Mucosa of descending colon (tissue), 3 donors: ENCODE measurements at regions not wholly inside any gene's neighbourhood (a gene's known extent, or its start where the extent isn't known, plus 50 kb on each side); places are given as distances from the start of the nearest gene placed in this dataset.

Experiments used
- ATAC-seq: fragments of 200-7000 bp; cut with Tn5 transposase; one replicate; pipeline ENCODE4 v1.9.1; 2020; ENCODE audit warnings: mild to moderate bottlenecking, moderate library complexity
- DNase-seq, 3 donors: peaks; one replicate each; pipeline ENCODE4 v3.0.0-alpha.2; 2020
- H3K36me3 ChIP-seq: fragments of 200-600 bp; one replicate; pipeline ENCODE4 v1.8.0; 2021; ENCODE audit warnings: low read depth, mild to moderate bottlenecking
- H3K4me1 ChIP-seq: fragments of 200-600 bp; one replicate; pipeline ENCODE4 v1.8.0; 2021; ENCODE audit warnings: low read depth, mild to moderate bottlenecking
- H3K4me3 ChIP-seq: fragments of 200-600 bp; one replicate; pipeline ENCODE4 v1.8.0; 2021; ENCODE audit warnings: mild to moderate bottlenecking
- H3K9me3 ChIP-seq: fragments of 200-600 bp; one replicate; pipeline ENCODE4 v1.8.0; 2021; ENCODE audit warnings: mild to moderate bottlenecking
- CTCF ChIP-seq: fragments of 200-600 bp; IDR thresholded peaks from one replicate; pipeline ENCODE4 v1.8.0; 2022; ENCODE audit warnings: antibody characterized with exemption, mild to moderate bottlenecking
- intact Hi-C, 2 donors: fragments of 100-400 bp; cut with DNase I in 1 of 2; cut with micrococcal nuclease in 1 of 2; formaldehyde crosslinking; loops; one replicate each; pipeline versions ENCODE4 v1.11.0 to v1.11.1; 2022; cut with DNase I, micrococcal nuclease
- donor health status: DM: no; HTN: no; CAD: no; lungs with moderate emphysema.
- donor health status: DM: no; HTN: no; CAD: no.
- donor health status: DM: no; HTN: yes; CAD: no.

- TF ChIP-seq CTCF: no peak
- intact Hi-C loops: no loop called here
- no peaks in the 10 kb centered on the region for H3K36me3 ChIP-seq
These were observed 551.9 kb upstream of the KIRREL3 start for GRCh38 chr11:127552446-127552845.

DNA sequence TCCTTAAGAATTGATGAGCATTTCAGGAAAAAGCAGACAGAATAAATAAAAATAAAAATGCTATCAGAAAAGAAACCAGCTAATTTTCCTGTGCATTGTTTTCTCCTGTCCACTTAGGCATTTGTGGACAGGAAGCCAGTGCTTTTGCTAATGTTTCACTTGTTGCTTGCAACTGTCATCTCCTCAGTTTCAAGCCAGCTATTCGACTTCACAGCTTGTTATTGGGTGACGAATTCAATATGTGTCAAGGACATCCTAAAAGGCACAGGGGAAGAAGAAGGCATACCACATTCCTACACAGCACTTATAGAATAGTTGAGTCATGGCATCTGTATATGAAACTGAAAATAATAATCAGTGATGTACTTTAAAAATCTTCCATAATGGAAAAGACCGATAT, 530.6 kb upstream of the KIRREL3 start:
- no peaks in the 10 kb centered on the region for H3K9me3 ChIP-seq

More at GRCh38 chr11:127552446-127552845, 551.9 kb upstream of the KIRREL3 start:
- no peak for ATAC-seq
- H3K9me3 ChIP-seq: no peaks in the 10 kb centered on the region
- DNase-seq: no peak
- H3K4me3 ChIP-seq: no peak overlapping the region
- H3K4me1 ChIP-seq: no peaks in the 10 kb centered on the region

GRCh38 chr11:127528297-127528696, 527.7 kb upstream of the KIRREL3 start:
- TF ChIP-seq CTCF: no peak
- intact Hi-C loops: no loop called here
- no peaks in the 10 kb centered on the region for H3K9me3 ChIP-seq
- no peak overlapping the region for H3K4me3 ChIP-seq
- ATAC-seq: no peak
- H3K36me3 ChIP-seq: no peaks in the 10 kb centered on the region
- H3K4me1 ChIP-seq: no peaks in the 10 kb centered on the region
- DNase-seq: no peak

More for the DNA sequence above, 530.6 kb upstream of the KIRREL3 start:
- Histone ChIP-seq H3K4me1 (no peaks in the 10 kb centered on the region), H3K36me3 (no peaks in the 10 kb centered on the region), H3K4me3 (no peak overlapping the region)
- no peak for TF ChIP-seq CTCF
- ATAC-seq (no peak), DNase-seq (no peak)
- intact Hi-C loops: no loop called here

DNA sequence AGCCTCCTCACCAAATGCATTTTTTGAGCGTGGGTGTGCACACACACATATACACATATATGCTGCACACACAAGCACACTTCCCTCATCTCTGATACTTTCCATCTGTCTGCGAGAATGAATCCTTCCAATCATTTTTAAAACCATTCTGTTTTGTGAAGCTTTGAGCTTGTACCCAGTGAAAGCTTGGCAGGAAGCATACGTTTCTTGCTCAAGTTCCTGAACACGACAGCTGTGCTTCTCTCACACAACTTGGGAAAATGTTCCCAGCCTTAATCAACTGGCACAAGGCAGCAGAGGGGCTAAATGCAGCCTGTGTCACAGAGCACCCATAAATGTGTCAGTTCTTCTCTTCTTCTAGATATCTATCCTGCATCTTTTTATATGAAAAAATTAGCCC, 524.0 kb upstream of the KIRREL3 start:
- Histone ChIP-seq H3K36me3 (no peaks in the 10 kb centered on the region), H3K9me3 (no peaks in the 10 kb centered on the region), H3K4me1 (no peaks in the 10 kb centered on the region), H3K4me3 (no peak overlapping the region)
- no peak for DNase-seq
- ATAC-seq: no peak
- intact Hi-C loops: no loop called here
- TF ChIP-seq CTCF: no peak

DNA sequence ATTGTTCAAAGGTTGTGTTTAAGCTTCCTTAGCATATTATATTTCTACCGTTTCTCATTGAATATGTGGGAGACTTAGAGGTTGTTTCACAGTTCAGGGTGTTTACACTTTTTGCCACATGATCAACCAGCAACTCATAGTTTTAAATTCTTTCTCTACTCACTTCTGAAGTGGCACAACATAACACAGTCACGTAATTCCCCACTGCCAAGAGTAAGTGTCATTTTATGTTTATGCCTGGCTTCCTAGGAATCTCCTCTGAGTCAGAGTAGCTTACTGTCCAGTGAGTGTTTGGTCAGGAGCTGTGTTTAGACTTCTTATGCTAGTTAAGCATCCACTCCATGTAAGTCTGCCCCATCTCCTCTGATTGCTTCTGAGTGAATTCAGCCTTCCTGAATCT, 520.8 kb upstream of the KIRREL3 start:
- Histone ChIP-seq H3K36me3 (no peaks in the 10 kb centered on the region), H3K9me3 (no peaks in the 10 kb centered on the region), H3K4me1 (no peaks in the 10 kb centered on the region), H3K4me3 (no peak overlapping the region)
- ATAC-seq: no peak
- intact Hi-C loops: no loop called here
- DNase-seq: no peak
- TF ChIP-seq CTCF: no peak

GRCh38 chr11:127507851-127508250, 507.3 kb upstream of the KIRREL3 start:
- no peak for DNase-seq
- H3K9me3 ChIP-seq: no peaks in the 10 kb centered on the region
- TF ChIP-seq CTCF: no peak
- H3K4me3 ChIP-seq: no peak overlapping the region
- no peak for ATAC-seq
- intact Hi-C loops: no loop called here
- H3K36me3 ChIP-seq: no peaks in the 10 kb centered on the region
- no peaks in the 10 kb centered on the region for H3K4me1 ChIP-seq
